ENCODE measurements at regions not wholly inside any gene's neighbourhood (a gene's known extent, or its start where the extent isn't known, plus 50 kb on each side); places are given as distances from the start of the nearest gene placed in this dataset.

GRCh38 chr10:78903341-78903940, 165.3 kb upstream of the ZMIZ1 start:
- H3K9ac ChIP-seq (ENCODE audit: insufficient read depth in 1 of 2, low read length in 2 of 2) = no peak overlapping the region
- no peak for TF ChIP-seq CTCF (IDR thresholded peaks at IDR 0.05; ENCODE audit: control extremely low read depth, extremely low read depth)
- no peak overlapping the region for H3K27ac ChIP-seq (ENCODE audit: low read depth in 1 of 2, low read length in 1 of 2)
- ATAC-seq (ENCODE audit: insufficient read depth, low FRiP score) = no peak
- no peaks in the 10 kb centered on the region for H3K9me3 ChIP-seq (ENCODE audit: control insufficient read depth in 4 of 4, insufficient read depth in 3 of 4, low read length in 3 of 4)
- H3K27me3 ChIP-seq (ENCODE audit: control insufficient read depth in 3 of 3, insufficient read depth in 3 of 3, low read length in 2 of 3) = no peaks in the 10 kb centered on the region
- H3K36me3 ChIP-seq (ENCODE audit: control insufficient read depth in 4 of 4, insufficient read depth in 4 of 4, low read length in 4 of 4) = no peaks in the 10 kb centered on the region
- H3K4me3 ChIP-seq = no peak overlapping the region
- 68 to 83% methylated on average over 4 of the region's 4 CpGs for WGBS, 2 donors
- no peaks in the 10 kb centered on the region for H3K4me1 ChIP-seq (ENCODE audit: control insufficient read depth in 5 of 5, insufficient read depth in 5 of 5, low read length in 5 of 5)
- no peak for DNase-seq

GRCh38 chr10:78904196-78904595, 164.6 kb upstream of the ZMIZ1 start:
- DNase-seq (no peak), ATAC-seq (ENCODE audit: insufficient read depth, low FRiP score) (no peak)
- Histone ChIP-seq H3K9ac (ENCODE audit: insufficient read depth in 1 of 2, low read length in 2 of 2) (no peak overlapping the region), H3K27ac (ENCODE audit: low read depth in 1 of 2, low read length in 1 of 2) (no peak overlapping the region), H3K27me3 (ENCODE audit: control insufficient read depth in 3 of 3, insufficient read depth in 3 of 3, low read length in 2 of 3) (no peaks in the 10 kb centered on the region), H3K9me3 (ENCODE audit: control insufficient read depth in 4 of 4, insufficient read depth in 3 of 4, low read length in 3 of 4) (no peaks in the 10 kb centered on the region), H3K36me3 (ENCODE audit: control insufficient read depth in 4 of 4, insufficient read depth in 4 of 4, low read length in 4 of 4) (no peaks in the 10 kb centered on the region), H3K4me1 (ENCODE audit: control insufficient read depth in 5 of 5, insufficient read depth in 5 of 5, low read length in 5 of 5) (no peaks in the 10 kb centered on the region), H3K4me3 (no peak overlapping the region)
- 96 to 100% methylated on average over 5 of the region's 5 CpGs for WGBS, 2 donors
- no peak for TF ChIP-seq CTCF (IDR thresholded peaks at IDR 0.05; ENCODE audit: control extremely low read depth, extremely low read depth)

GRCh38 chr10:78905015-78905956, 163.5 kb upstream of the ZMIZ1 start:
- H3K4me1 ChIP-seq (ENCODE audit: control insufficient read depth in 5 of 5, insufficient read depth in 5 of 5, low read length in 5 of 5) = no peaks in the 10 kb centered on the region
- DNase-seq = no peak
- no peaks in the 10 kb centered on the region for H3K36me3 ChIP-seq (ENCODE audit: control insufficient read depth in 4 of 4, insufficient read depth in 4 of 4, low read length in 4 of 4)
- no peak overlapping the region for H3K27ac ChIP-seq (ENCODE audit: low read depth in 1 of 2, low read length in 1 of 2)
- no peaks in the 10 kb centered on the region for H3K9me3 ChIP-seq (ENCODE audit: control insufficient read depth in 4 of 4, insufficient read depth in 3 of 4, low read length in 3 of 4)
- no peaks in the 10 kb centered on the region for H3K27me3 ChIP-seq (ENCODE audit: control insufficient read depth in 3 of 3, insufficient read depth in 3 of 3, low read length in 2 of 3)
- no peak for ATAC-seq (ENCODE audit: insufficient read depth, low FRiP score)
- 79 to 90% methylated on average over 12 of the region's 12 CpGs for WGBS, 2 donors
- H3K4me3 ChIP-seq = no peak overlapping the region
- H3K9ac ChIP-seq (ENCODE audit: insufficient read depth in 1 of 2, low read length in 2 of 2) = no peak overlapping the region
- no peak for TF ChIP-seq CTCF (IDR thresholded peaks at IDR 0.05; ENCODE audit: control extremely low read depth, extremely low read depth)

All from lung (tissue), 11 donors.